OCI-LY7 (cell line): ENCODE measurements at regions not wholly inside any gene's neighbourhood (a gene's known extent, or its start where the extent isn't known, plus 50 kb on each side); places are given as distances from the start of the nearest gene placed in this dataset.

Experiments used
- BruUV-seq: library from RNA; stranded (reverse); fragments of 400-500 nt; replicated peaks from 2 replicates; lab custom pipeline; 2021; lab: Mats Ljungman, UMichigan
- CTCF ChIA-PET: fragments of 300-600 bp; sonication (Branson Sonifier 250); formaldehyde crosslinking; loops from one replicate; lab custom pipeline; 2022; ENCODE audit warnings: antibody characterized with exemption; ENCODE audit not compliant: unreplicated experiment; lab: Charles Lee
- POLR2A ChIA-PET: fragments of 300-600 bp; sonication (Branson Sonifier 250); formaldehyde crosslinking; loops from one replicate; lab custom pipeline; 2022; ENCODE audit warnings: antibody characterized with exemption; lab: Charles Lee
- DNase-seq: peaks from one replicate; pipeline ENCODE4 v3.0.0-alpha.2; 2015; ENCODE audit warnings: low spot score
- H2AFZ ChIP-seq: fragments of 200-600 bp; sonication (generic), shearing (Covaris generic); 2 replicates; pipeline ENCODE4 v1.6.1; 2014; ENCODE audit warnings: mild to moderate bottlenecking, antibody characterized with exemption, low read length, moderate library complexity
- H3K27ac ChIP-seq: fragments of 200-600 bp; sonication (generic); 2 replicates; pipeline ENCODE4 v1.5.1; 2014; ENCODE audit warnings: mixed run types, low read depth, mild to moderate bottlenecking, moderate library complexity, low read length, inconsistent platforms; ENCODE audit not compliant: poor library complexity, severe bottlenecking
- H3K36me3 ChIP-seq: fragments of 200-600 bp; sonication (generic); 2 replicates; pipeline ENCODE4 v1.6.1; 2014; ENCODE audit warnings: mild to moderate bottlenecking, antibody characterized with exemption, low read length, moderate library complexity, mixed read lengths; ENCODE audit not compliant: insufficient read depth
- H3K4me1 ChIP-seq: fragments of 200-600 bp; sonication (generic); 2 replicates; pipeline ENCODE4 v1.5.1; 2014; ENCODE audit warnings: mild to moderate bottlenecking, low read length; ENCODE audit not compliant: insufficient read depth, poor library complexity, severe bottlenecking
- H3K4me2 ChIP-seq: fragments of 200-600 bp; sonication (generic); 2 replicates; pipeline ENCODE4 v1.6.1; 2014; ENCODE audit warnings: mild to moderate bottlenecking, low read length
- H3K4me3 ChIP-seq: fragments of 200-600 bp; sonication (generic); 2 replicates; pipeline ENCODE4 v1.5.1; 2014; ENCODE audit warnings: mild to moderate bottlenecking, low read depth, low read length; ENCODE audit not compliant: poor library complexity, severe bottlenecking
- H3K79me2 ChIP-seq: fragments of 200-600 bp; sonication (generic); 2 replicates; pipeline ENCODE4 v1.6.1; 2016; ENCODE audit warnings: low read depth, mild to moderate bottlenecking, low read length, moderate library complexity, mixed read lengths; ENCODE audit not compliant: insufficient read depth
- H3K9me2 ChIP-seq: fragments of 200-600 bp; sonication (generic); 2 replicates; pipeline ENCODE4 v1.6.1; 2016; ENCODE audit warnings: mild to moderate bottlenecking, low read length, mixed read lengths; ENCODE audit not compliant: insufficient read depth
- H3K9me3 ChIP-seq: fragments of 200-600 bp; sonication (generic); 2 replicates; pipeline ENCODE4 v1.6.1; 2014; ENCODE audit warnings: mild to moderate bottlenecking, mixed run types, low read length, mixed read lengths
- H4K20me1 ChIP-seq: fragments of 200-600 bp; sonication (generic); 2 replicates; pipeline ENCODE4 v1.6.1; 2014; ENCODE audit warnings: mild to moderate bottlenecking, antibody characterized with exemption, low read length, moderate library complexity, mixed read lengths; ENCODE audit not compliant: insufficient read depth
- CTCF ChIP-seq: fragments of 200-600 bp; sonication (generic); conservative IDR thresholded peaks from 2 replicates; pipeline ENCODE4 v1.5.1; 2014; ENCODE audit warnings: mild to moderate bottlenecking, antibody characterized with exemption, low read length, moderate library complexity, mixed read lengths
- EZH2phosphoT487 ChIP-seq: fragments of 200-600 bp; sonication (generic); IDR thresholded peaks from 2 replicates; pipeline ENCODE4 v1.6.1; 2018; ENCODE audit warnings: low read depth, borderline replicate concordance, mild to moderate bottlenecking, mixed run types, antibody characterized with exemption, low read length, moderate library complexity, mixed read lengths
- intact Hi-C: fragments of 100-400 bp; cut with micrococcal nuclease; formaldehyde crosslinking; loops from one replicate; pipeline ENCODE4 v1.10.0; 2022; ENCODE audit not compliant: unreplicated experiment

DNA sequence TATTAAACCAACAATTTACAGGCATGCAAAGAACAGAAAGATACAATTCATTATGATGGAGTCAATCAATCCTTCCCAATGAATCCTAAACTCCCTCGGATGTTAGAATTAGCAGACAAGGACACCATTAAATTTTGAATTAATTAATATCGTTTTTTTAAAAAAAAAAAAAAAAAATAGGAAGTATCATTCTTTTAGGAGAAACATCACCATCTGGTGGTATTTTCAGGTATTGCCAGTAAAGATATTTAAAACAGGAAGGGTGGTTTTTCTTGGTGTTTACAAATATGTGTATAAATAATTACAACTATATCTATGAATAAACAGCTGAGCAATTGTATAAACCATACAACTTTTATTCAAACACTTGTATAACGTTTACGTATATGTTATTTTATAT lies 564.4 kb downstream of the HAO1 start:
- no peak overlapping the region for H3K4me2 ChIP-seq
- H3K36me3 ChIP-seq, result no peaks in the 10 kb centered on the region
- TF ChIP-seq EZH2phosphoT487 (no peak), CTCF (peak; percentile 75)
- CTCF ChIA-PET, result no interaction called here
- H3K9me3 ChIP-seq, result 0 out of 2 replicates have a peak, but pooled peaks cover 4% of the 10 kb centered on the region
- POLR2A ChIA-PET, result interaction anchor here (0.6 to 0.7 kb wide), 2 partner anchors 732 to 908 kb away, joined by 3 read pairs; no protein-coding TSS in a partner anchor
- intact Hi-C loops, result no loop called here
- peak; percentile 41 for DNase-seq
- H3K79me2 ChIP-seq, result no peaks in the 10 kb centered on the region
- no peaks in the 10 kb centered on the region for H3K9me2 ChIP-seq
- H2AFZ ChIP-seq, result no peak overlapping the region
- H3K4me3 ChIP-seq, result no peak overlapping the region
- no peaks in the 10 kb centered on the region for H3K4me1 ChIP-seq
- no TSS peak for BruUV-seq
- H4K20me1 ChIP-seq, result no peaks in the 10 kb centered on the region
- H3K27ac ChIP-seq, result no peak overlapping the region

- H4K20me1 ChIP-seq, result no peaks in the 10 kb centered on the region
- H3K9me3 ChIP-seq, result 0 out of 2 replicates have a peak, but pooled peaks cover 4% of the 10 kb centered on the region
- no TSS peak for BruUV-seq
- H3K4me3 ChIP-seq, result no peak overlapping the region
- TF ChIP-seq CTCF (no peak), EZH2phosphoT487 (no peak)
- H3K4me1 ChIP-seq, result no peaks in the 10 kb centered on the region
- H3K4me2 ChIP-seq, result no peak overlapping the region
- H3K27ac ChIP-seq, result no peak overlapping the region
- no peak overlapping the region for H2AFZ ChIP-seq
- intact Hi-C loops, result no loop called here
- no peaks in the 10 kb centered on the region for H3K9me2 ChIP-seq
- DNase-seq, result no peak
- no peaks in the 10 kb centered on the region for H3K79me2 ChIP-seq
- no peaks in the 10 kb centered on the region for H3K36me3 ChIP-seq
- CTCF ChIA-PET, result no interaction called here
- POLR2A ChIA-PET, result no interaction called here
Measured at GRCh38 chr20:7378864-7379605, 561.2 kb downstream of the HAO1 start.

DNA sequence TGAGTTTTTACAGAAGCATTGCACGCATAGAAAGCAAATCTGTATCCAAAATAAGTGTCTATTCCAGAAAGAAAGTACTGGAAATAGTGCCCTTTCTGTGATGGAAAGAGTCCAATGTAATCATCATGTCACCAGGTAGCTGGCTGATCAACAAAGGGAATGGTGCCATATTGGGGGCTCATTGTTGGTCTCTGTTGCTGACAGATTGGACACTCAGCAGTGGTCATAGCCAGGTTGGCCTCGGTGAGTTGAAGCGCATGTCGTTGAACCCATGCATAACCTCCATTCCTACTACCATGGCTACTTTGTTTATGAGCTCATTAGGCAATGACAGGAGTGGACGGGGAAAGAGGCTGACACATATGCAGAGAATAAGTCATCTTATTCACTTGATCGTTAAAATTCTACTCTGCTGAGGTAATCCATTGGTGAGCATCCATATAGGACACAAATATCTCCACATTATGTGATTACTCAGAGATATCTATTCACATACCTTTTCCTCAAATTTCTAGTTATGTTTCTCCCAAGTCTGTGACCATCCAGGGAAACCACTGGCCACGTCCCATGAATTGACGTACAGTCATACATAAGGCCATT lies 560.5 kb downstream of the HAO1 start:
- intact Hi-C loops, result no loop called here
- Histone ChIP-seq H3K36me3 (no peaks in the 10 kb centered on the region), H3K9me3 (0 out of 2 replicates have a peak, but pooled peaks cover 4% of the 10 kb centered on the region), H3K4me2 (no peak overlapping the region), H4K20me1 (no peaks in the 10 kb centered on the region), H3K27ac (no peak overlapping the region), H3K4me1 (no peaks in the 10 kb centered on the region), H3K4me3 (no peak overlapping the region), H3K9me2 (no peaks in the 10 kb centered on the region), H3K79me2 (no peaks in the 10 kb centered on the region), H2AFZ (no peak overlapping the region)
- no TSS peak for BruUV-seq
- ChIA-PET POLR2A (no interaction called here), CTCF (no interaction called here)
- DNase-seq, result no peak
- no peak for TF ChIP-seq CTCF
- TF ChIP-seq EZH2phosphoT487, result no peak
